Left colon (tissue), 2 donors: ENCODE measurements at regions not wholly inside any gene's neighbourhood (a gene's known extent, or its start where the extent isn't known, plus 50 kb on each side); places are given as distances from the start of the nearest gene placed in this dataset.
A peak's percentile ranks its signal among the peaks of the same experiment; 100 is the strongest.
"Not testable (repeated sequence)": the region's sequence is repeated elsewhere in the genome, so short reads cannot be mapped to it uniquely, and the experiment has no call there.

Experiments used
- ATAC-seq: fragments of 200-7000 bp; cut with Tn5 transposase; one replicate; pipeline ENCODE4 v1.9.1; 2020; ENCODE audit warnings: mild to moderate bottlenecking, moderate library complexity
- DNase-seq, 2 donors: peaks; one replicate each; pipeline ENCODE4 v3.0.0-alpha.2; 2020
- intact Hi-C, 2 donors: fragments of 100-400 bp; cut with DNase I in 1 of 2; cut with micrococcal nuclease in 1 of 2; formaldehyde crosslinking; loops; one replicate each; pipeline versions ENCODE4 v1.11.2 to v1.14.0; 2022; cut with DNase I, micrococcal nuclease
- donor health status: DM: no; HTN: no; CAD: no.
- donor health status: DM: yes; HTN: yes; CAD: no.

DNA sequence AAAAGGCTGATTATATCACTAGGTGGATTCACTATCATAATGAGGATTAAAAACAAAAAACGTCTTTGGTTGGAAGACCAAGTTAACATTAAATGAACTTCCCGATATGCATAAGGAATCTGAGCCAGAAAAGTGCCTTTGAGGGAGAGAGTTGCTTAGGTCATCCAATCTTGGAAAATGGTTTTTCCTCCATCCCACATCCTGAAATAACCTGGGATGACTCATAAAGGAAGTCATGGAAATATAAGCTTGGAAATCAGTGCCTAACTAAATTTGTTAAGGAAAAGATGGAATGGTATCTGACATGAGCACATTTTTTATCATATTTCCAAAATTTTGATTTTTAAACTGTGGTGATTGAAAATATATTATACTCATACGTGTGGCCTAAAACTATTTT, 66.0 kb downstream of the KBTBD8 start:
- intact Hi-C loops = no loop called here
- DNase-seq = no peak
- no peak for ATAC-seq

DNA sequence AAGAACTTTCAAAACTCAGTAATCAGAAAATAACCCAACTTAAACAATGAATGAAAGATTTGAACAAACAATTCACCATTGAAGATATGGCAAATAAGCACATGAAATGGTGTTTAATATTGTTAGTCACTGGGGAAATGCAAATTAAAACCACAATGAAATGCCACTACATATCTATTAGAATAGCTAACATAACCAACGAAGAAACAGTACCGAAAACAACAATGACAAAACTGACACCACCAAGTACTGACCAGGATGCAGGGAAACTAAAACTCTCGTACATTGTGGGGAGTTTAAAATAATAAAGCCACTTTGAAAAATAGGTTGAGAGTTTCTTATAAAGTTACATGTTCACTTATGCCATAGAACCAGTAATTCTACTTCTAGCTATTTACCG, 69.1 kb downstream of the KBTBD8 start:
- intact Hi-C loops = no loop called here
- DNase-seq = no peak
- no peak for ATAC-seq

DNA sequence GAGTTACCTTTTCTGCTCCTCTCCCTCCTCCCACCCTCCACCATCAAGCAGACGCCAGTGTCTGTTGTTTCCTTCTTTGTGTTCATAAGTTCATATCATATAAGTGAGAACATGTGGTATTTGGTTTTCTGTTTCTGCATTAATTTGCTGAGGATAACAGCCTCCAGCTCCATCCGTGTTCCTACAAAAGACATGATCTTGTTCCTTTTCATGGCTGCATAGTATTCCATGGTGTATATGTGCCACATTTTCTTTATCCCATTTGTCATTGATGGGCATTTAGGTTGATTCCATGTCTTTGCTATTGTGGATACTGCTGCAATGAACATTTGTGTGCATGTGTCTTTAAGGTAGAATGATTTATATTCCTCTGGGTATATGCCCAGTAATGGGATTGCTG, 74.5 kb downstream of the KBTBD8 start:
- intact Hi-C loops, DNase-seq, ATAC-seq: not testable (repeated sequence)

DNA sequence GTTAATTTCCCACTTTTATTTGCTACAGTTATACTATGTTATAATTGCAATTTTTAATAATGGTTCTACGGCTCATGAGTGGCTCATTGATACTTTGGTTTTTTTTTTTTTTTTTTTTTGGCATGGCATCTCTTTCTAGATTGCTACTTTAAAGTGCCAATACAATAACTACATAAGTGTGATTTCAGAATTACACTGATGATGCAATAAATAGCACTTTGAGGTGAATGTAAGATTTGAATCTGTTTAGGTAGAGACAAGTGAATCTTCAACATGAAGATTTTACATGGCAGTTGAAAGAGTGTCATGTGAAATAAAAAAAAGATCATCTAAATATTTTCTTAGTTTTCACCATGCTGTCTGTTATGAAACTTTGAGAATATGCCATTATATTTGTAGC, 75.7 kb downstream of the KBTBD8 start:
- no peak for ATAC-seq
- DNase-seq = no peak
- intact Hi-C loops = no loop called here

DNA sequence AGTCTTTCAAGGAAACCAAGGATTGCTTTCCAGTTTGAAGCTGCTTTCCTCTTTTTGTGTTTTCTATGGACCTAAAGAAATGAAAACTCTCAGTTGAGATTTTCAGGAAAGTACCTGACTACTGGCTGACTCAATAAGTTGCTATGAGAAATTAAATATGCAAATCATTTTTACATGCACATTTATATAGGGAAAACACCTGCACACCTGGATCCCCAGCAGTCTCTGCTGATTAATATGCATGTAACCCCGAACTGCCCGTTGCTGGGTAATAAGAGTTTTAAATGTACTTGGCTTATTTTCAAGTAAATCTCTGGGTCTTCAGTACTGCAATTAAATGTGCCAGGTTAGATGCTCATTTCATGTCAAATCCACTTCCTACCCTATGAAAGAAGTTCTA, 77.2 kb downstream of the KBTBD8 start:
- intact Hi-C loops = no loop called here
- ATAC-seq (no peak), DNase-seq (no peak)

DNA sequence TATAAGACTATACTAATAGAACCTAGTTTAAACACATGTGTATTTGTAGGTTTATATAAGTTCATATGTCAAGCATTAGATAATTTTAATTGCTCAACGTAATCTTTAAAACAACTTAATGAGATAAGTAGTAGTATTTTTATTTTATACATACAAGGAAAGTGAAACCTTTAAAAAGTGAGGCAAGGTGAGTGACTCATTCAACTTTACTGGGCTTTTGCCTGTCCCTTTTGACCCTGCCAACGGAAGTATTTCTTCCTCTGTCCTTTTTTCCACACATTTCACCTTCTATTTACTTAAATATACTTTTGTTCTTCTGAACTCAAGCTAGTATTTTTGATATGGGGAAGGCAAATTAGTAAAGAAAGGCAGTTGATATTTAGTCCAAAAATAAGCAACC, 78.5 kb downstream of the KBTBD8 start:
- ATAC-seq (no peak), DNase-seq (no peak)
- intact Hi-C loops = no loop called here

DNA sequence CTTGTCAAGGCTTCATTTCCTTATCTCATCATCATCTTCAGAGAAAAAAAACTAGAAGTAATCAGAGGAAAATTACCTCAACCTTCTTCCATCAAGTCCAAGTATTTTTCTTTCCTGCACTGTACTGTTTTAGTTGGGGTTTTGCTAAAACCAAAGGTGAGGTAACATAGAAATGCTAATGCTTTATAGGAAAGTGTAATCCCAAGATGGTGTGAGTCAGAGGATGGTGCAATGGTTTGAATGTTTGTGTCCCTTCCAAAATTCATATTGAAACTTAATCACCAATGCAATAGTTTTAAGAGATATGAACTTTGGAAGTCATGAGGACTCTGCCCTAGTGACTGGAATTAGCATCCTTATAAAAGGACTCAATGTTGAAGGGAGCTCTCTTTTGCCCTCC, 79.5 kb downstream of the KBTBD8 start:
- no peak for ATAC-seq
- no peak for DNase-seq
- intact Hi-C loops = no loop called here

DNA sequence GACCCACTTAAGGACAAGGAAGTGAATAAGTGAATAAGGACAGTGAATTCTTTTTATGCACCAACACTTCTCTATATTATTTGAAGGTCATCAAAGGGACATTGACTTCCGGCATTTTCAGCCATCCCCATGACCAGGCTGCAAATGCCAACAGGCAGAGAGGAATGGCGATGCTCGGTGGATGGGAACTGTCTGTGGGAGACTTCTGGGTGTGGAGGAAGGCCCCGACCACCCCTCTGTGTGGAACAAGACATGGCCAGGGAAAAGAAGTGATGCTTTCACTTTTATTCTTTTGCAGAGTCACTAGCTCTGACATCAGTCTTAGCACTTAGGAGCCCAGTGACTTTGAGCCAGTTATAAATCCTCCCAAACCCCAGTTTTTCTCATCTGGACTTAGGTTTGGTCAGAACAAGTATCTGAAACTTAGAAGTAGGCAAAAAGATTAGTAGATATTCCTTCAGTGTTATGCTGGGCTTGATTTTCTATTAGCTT, 84.5 kb downstream of the KBTBD8 start:
- intact Hi-C loops = no loop called here
- DNase-seq (no peak), ATAC-seq (no peak)

DNA sequence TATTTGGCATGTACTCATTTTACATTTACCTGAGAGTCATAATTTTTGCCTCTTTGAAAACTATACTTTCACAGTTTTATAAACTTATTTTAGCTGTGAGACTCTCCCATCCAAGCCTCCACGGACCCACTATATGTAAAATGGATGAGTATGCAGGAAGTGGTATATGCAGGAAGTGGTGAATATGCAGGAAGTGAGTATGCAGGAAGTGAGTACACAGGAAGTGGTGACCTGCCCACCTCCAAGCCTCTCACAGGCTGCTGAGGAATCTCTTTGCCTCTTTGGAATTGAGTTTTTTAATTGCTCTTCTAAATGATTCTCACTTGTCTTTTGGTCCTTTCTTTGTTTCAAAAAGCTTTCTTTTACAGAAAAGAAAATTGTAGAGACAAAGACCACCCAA, 85.2 kb downstream of the KBTBD8 start:
- no peak for ATAC-seq
- intact Hi-C loops = no loop called here
- DNase-seq = no peak

DNA sequence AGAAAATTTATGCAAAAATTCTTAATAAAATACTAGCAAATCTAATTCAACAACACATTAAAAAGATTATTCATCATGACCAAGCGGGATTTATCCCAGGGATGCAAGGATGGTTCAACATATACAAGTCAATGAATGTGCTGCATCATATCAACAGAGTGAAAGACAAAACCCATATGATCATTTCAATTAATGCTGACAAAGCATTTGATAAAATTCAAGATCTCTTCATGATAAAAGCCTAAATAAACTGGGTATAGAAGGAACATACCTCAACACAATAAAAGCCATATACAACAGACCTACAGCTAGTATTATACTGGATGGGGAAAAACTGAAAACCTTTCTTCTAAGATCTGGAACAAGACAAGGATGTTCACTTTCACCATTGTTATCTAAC, 89.7 kb downstream of the KBTBD8 start:
- no peak for DNase-seq
- no peak for ATAC-seq
- intact Hi-C loops = no loop called here

DNA sequence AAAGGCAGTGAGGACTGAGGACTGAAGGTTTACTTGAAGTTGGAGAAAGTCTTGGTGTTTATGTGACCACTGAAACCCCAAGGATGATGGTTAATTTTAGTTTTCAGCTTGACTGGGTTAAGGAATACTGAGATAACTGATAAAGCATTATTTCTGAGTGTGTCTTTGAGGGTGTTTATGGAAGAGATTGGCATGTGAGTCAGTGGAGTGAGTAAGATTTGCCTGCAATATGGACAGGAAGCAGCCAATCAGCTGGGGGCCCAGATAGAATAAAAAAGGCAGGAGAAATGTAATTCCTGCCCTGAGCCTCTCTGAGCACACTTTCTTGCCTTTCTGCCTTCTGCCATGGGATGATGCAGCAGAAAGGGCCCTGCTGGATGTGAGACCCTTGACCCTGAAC, 92.4 kb downstream of the KBTBD8 start:
- intact Hi-C loops = no loop called here
- ATAC-seq (no peak), DNase-seq (no peak)

DNA sequence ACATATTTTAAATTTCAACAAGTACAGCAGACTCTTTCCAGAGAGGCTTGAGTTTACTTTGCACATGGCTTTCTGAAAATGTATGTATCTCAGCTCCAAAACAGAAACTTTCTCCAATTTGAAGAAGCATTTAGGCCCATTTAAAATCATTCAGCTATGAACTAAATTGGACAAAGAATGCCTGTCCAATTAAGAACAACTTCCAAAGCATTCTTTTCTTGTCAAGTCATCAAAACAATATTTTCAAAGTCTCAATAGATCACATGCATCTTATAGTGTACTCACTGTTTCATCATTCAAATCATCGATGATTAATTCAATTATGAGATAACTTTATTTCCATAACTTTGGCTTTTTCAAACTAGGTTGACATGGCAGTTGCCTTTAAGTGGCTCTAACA, 95.2 kb downstream of the KBTBD8 start:
- ATAC-seq = no peak
- no peak for DNase-seq
- intact Hi-C loops = no loop called here

DNA sequence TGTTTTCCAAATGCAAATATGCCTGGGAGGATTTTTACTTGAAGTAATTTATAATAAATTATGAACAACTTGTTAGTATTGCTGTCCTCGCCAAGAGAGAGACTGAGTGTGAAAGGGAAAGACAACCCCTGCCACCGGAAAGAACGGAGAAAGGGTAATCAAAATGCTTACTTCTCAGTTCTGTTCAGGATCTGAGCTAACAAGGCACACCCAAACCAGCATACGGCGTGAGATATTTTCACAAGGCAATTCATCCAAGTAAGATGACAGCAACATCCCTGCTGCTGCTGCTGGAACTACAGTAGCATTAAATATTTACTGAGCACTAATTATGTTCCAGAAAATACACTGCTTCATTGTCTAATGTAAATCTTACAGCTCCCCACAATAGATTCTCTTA, 96.1 kb downstream of the KBTBD8 start:
- ATAC-seq (peak; percentile 50), DNase-seq (peak in 1 of 2 donors; percentile 31)
- intact Hi-C loops = no loop called here

DNA sequence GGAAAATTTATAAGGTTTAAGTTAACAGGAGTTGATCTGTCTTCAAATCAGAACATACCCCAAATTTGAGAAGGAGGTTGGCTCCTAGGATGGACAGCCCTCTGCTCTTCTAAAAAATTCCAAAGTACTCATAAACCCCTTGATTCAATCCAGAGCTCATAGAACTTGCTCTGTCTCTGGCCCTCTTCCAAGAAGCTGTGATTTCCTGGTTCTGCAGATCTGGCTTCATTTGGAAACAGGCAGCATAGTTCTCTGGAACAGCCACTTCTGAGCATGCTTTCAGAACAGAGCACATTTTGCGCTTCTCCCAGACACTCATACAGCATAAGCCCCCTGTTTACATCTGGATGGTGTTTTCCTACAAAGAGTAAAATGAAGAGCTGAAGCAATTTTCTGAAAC, 96.7 kb downstream of the KBTBD8 start:
- no peak for ATAC-seq
- intact Hi-C loops = no loop called here
- DNase-seq = peak in 1 of 2 donors; percentile 38

DNA sequence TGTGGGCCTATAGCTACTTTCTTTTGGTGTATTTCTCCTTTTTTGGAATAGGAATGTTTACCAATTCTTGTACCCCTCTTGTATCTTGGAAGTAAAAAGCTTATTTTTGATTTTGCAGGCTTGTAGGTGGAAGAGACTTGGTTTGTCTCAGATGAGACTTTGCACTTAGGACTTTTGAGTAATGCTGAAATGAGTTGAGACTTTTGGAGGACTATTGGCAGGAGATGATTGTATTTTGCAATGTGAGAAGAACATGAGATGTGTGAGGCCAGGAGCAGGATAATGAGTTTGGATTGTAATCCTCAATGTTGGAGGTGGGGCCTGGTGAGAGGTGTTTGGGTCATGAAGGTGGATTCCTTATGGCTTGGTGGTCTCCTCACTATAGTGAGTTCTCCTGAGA, 106.3 kb downstream of the KBTBD8 start:
- ATAC-seq (no peak), DNase-seq (no peak)
- intact Hi-C loops = no loop called here

DNA sequence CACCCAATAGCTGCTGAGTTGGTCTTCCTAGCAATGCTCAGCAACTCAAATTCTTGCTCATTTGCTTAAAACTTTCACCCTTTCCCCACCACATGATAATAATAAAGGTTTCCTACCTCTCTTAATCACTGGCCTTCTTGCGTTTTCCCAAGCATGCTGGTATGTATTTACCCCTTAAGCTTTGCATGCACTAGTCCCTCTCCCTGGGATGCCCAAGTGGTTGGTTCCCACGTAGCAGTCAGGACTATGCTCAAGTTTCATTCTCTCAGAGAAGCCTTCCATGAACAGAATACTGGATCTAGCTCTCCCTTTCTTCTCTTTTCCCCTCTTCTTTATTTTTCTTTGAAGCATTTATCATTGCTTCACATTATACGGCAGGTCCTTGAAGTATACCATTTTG, 108.8 kb downstream of the KBTBD8 start:
- DNase-seq (no peak), ATAC-seq (no peak)
- intact Hi-C loops = no loop called here

DNA sequence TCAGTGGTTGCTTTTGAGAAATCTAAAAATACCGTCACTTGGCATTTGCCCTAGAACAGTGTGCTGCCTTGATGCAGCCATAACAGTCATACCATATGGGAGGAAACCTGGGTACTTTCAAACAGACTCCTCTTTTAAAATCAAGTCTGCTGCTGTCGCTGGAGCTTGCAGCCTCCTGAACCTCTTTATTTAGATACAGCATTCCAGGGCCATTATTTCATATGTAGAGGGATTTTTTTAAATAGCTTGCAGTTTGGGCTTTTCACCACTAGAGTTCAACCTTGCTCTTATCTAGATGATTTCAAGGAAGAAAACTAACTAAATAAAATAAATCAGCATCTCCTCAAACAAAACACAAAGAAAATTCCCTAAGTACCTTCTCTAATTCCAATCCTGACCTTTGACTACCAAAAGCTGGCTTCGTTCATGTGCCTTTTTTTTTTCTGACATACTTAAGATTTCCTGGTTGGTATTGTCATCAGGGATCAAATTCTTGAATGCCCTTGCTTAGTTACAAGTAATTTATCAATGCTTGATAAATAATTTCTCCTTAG, 111.6 kb downstream of the KBTBD8 start:
- intact Hi-C loops = no loop called here
- DNase-seq (no peak), ATAC-seq (no peak)

DNA sequence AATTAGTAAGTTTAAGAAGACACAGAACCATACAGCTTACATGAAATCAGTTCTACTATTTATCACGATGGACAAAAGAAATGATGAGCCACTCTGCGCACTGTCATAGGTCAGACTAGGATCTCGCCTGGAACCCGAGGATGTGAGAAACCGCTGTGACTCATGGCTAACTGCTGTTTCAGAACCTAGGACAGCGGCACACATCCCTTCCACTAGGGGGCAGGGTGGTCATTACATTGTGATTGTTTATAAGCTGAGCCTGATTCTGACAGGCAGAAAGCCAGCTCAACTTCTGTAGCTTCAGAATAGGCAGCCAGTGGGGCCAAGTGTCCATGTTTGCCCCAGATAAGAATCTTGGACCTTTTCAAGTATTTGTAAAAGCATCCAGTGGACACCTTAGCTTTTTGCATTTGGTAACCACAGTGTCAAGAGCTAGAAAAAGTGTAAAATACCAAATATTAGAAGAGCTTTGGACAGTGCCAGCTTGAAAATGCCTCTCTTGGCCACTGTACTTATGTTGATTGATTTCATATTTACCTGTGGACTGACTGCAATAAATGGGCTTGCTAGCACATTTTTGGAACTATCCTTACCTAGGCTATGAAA, 115.8 kb downstream of the KBTBD8 start:
- intact Hi-C loops = no loop called here
- peak; percentile 91 for ATAC-seq
- peak; percentile 59 to 81 for DNase-seq

DNA sequence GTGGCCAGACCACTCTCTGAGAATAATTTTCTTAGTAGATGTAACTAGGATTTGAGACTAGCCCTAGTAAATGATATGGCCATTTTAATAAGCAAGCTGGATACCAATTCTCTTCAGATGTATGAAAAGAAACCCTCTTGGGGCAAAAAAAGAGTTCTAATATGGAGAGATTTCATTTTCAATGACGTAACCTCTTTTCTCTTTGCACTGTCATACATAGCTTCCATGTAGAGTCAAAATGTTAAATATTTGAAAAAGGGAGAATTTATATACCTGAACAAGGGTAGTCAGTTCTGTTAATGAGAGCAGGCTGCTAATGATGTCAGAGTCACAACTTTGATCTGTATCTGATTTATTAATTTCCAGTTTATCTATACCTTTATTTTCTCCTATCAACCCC, 120.0 kb downstream of the KBTBD8 start:
- no peak for ATAC-seq
- intact Hi-C loops = no loop called here

DNA sequence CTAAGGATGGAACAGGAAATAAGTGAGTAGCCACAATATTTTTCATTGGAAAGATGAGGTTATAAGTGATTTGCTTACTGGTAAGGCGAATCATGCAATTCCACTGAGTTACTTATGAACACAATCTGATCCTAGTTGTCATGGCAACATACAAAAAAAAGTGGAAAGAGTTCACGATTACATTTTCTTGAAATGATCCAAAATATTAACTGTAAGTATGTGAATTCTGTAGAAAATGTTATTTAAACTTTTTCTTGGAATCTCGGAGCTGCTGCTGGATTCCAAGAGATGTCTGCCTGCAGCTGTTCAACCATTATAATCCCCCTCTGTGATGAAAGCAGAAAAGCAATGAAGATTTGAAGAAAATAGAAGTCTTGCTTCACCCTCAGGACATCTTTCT, 120.5 kb downstream of the KBTBD8 start:
- intact Hi-C loops = no loop called here
- ATAC-seq (no peak), DNase-seq (no peak)

More for the DNA sequence above, 120.0 kb downstream of the KBTBD8 start:
- DNase-seq = no peak

DNA sequence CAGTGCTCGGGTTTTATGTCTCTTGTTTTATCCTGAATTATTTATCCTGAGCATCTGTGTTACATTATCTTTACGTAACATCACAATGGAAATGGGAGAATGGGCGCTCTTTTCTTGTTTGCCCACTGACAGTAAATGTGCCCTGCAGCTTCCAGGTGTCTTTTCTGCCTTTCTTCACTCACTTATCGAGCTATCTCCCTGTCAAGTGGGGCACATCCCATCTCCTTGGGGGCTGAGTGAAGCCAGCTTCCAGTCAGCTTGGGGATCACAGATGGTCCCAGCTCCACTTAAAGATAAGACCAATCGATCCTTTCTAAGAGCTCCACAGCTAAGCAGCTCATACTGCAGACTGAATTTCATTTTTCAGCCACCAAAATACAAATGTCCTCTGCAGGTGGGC, 125.8 kb downstream of the KBTBD8 start:
- no peak for DNase-seq
- intact Hi-C loops = no loop called here

More for the DNA sequence above, 125.8 kb downstream of the KBTBD8 start:
- ATAC-seq = no peak
